Mucosa of descending colon (tissue), 3 donors: ENCODE measurements at regions not wholly inside any gene's neighbourhood (a gene's known extent, or its start where the extent isn't known, plus 50 kb on each side); places are given as distances from the start of the nearest gene placed in this dataset.

ENCODE experiments used
- ATAC-seq: fragments of 200-7000 bp; cut with Tn5 transposase; one replicate; pipeline ENCODE4 v1.9.1; 2020; ENCODE audit warnings: mild to moderate bottlenecking, moderate library complexity
- DNase-seq, 3 donors: peaks; one replicate each; pipeline ENCODE4 v3.0.0-alpha.2; 2020
- H3K36me3 ChIP-seq: fragments of 200-600 bp; one replicate; pipeline ENCODE4 v1.8.0; 2021; ENCODE audit warnings: low read depth, mild to moderate bottlenecking
- H3K4me1 ChIP-seq: fragments of 200-600 bp; one replicate; pipeline ENCODE4 v1.8.0; 2021; ENCODE audit warnings: low read depth, mild to moderate bottlenecking
- H3K4me3 ChIP-seq: fragments of 200-600 bp; one replicate; pipeline ENCODE4 v1.8.0; 2021; ENCODE audit warnings: mild to moderate bottlenecking
- H3K9me3 ChIP-seq: fragments of 200-600 bp; one replicate; pipeline ENCODE4 v1.8.0; 2021; ENCODE audit warnings: mild to moderate bottlenecking
- CTCF ChIP-seq: fragments of 200-600 bp; IDR thresholded peaks from one replicate; pipeline ENCODE4 v1.8.0; 2022; ENCODE audit warnings: antibody characterized with exemption, mild to moderate bottlenecking
- intact Hi-C, 2 donors: fragments of 100-400 bp; cut with DNase I in 1 of 2; cut with micrococcal nuclease in 1 of 2; formaldehyde crosslinking; loops; one replicate each; pipeline versions ENCODE4 v1.11.0 to v1.11.1; 2022; cut with DNase I, micrococcal nuclease
- donor health status: DM: no; HTN: no; CAD: no; lungs with moderate emphysema.
- donor health status: DM: no; HTN: no; CAD: no.
- donor health status: DM: no; HTN: yes; CAD: no.

- no peak overlapping the region for H3K4me3 ChIP-seq
- H3K4me1 ChIP-seq: no peaks in the 10 kb centered on the region
- no peak for DNase-seq
- no peak for ATAC-seq
- no peaks in the 10 kb centered on the region for H3K36me3 ChIP-seq
- H3K9me3 ChIP-seq: no peaks in the 10 kb centered on the region
- TF ChIP-seq CTCF: no peak
- intact Hi-C loops: no loop called here
Observed at GRCh38 chr15:62951481-62951880, 91.1 kb upstream of the TPM1 start.

GRCh38 chr15:62953021-62953420 lies 89.5 kb upstream of the TPM1 start:
- Histone ChIP-seq H3K4me3 (no peak overlapping the region), H3K9me3 (no peaks in the 10 kb centered on the region), H3K4me1 (no peaks in the 10 kb centered on the region), H3K36me3 (no peaks in the 10 kb centered on the region)
- ATAC-seq (peak; percentile 41), DNase-seq (no peak)
- intact Hi-C loops: no loop called here
- no peak for TF ChIP-seq CTCF

GRCh38 chr15:62953496-62954045 lies 89.0 kb upstream of the TPM1 start:
- intact Hi-C loops: no loop called here

GRCh38 chr15:62957130-62957529 lies 85.4 kb upstream of the TPM1 start:
- H3K4me3 ChIP-seq: no peak overlapping the region
- intact Hi-C loops: no loop called here
- no peaks in the 10 kb centered on the region for H3K36me3 ChIP-seq
- no peak for TF ChIP-seq CTCF
- ATAC-seq: no peak
- H3K9me3 ChIP-seq: no peaks in the 10 kb centered on the region
- DNase-seq: no peak
- no peaks in the 10 kb centered on the region for H3K4me1 ChIP-seq

More at GRCh38 chr15:62953496-62954045, 89.0 kb upstream of the TPM1 start:
- ATAC-seq: no peak
- Histone ChIP-seq H3K4me3 (no peak overlapping the region), H3K4me1 (no peaks in the 10 kb centered on the region), H3K36me3 (no peaks in the 10 kb centered on the region), H3K9me3 (no peaks in the 10 kb centered on the region)
- no peak for TF ChIP-seq CTCF
- DNase-seq: no peak

- no peak for ATAC-seq
- no peak overlapping the region for H3K4me3 ChIP-seq
- no peaks in the 10 kb centered on the region for H3K36me3 ChIP-seq
- H3K9me3 ChIP-seq: no peaks in the 10 kb centered on the region
- intact Hi-C loops: no loop called here
- DNase-seq: no peak
- TF ChIP-seq CTCF: no peak
- no peaks in the 10 kb centered on the region for H3K4me1 ChIP-seq
Observed at GRCh38 chr15:62958528-62959363, 83.8 kb upstream of the TPM1 start.
